GM23338 (cell line): ENCODE measurements at regions not wholly inside any gene's neighbourhood (a gene's known extent, or its start where the extent isn't known, plus 50 kb on each side); places are given as distances from the start of the nearest gene placed in this dataset.

Experiments
- ATAC-seq: fragments of 200-7000 bp; cut with Tn5 transposase; 3 replicates; pipeline ENCODE4 v1.9.1; 2020
- DNase-seq: peaks from one replicate; pipeline ENCODE4 v3.0.0-alpha.2; 2015; ENCODE audit warnings: low spot score
- H2AFZ ChIP-seq: fragments of 200-600 bp; sonication (generic); 2 replicates; pipeline ENCODE4 v1.8.0; 2016; ENCODE audit warnings: antibody characterized with exemption, mild to moderate bottlenecking, moderate library complexity
- H3F3A ChIP-seq: fragments of 200-600 bp; sonication (generic); replicated peaks from 2 replicates; pipeline ENCODE4 v1.8.0; 2017; ENCODE audit warnings: antibody characterized with exemption, mixed run types, low read depth
- H3K27ac ChIP-seq: fragments of 200-600 bp; sonication (generic); 2 replicates; pipeline ENCODE4 v1.6.1; 2016; ENCODE audit warnings: low read depth
- H3K27me3 ChIP-seq: fragments of 200-600 bp; sonication (generic); 2 replicates; pipeline ENCODE4 v1.8.0; 2016; ENCODE audit warnings: mild to moderate bottlenecking, mixed run types, moderate library complexity; ENCODE audit not compliant: insufficient read depth
- H3K36me3 ChIP-seq: fragments of 200-600 bp; sonication (generic); 2 replicates; pipeline ENCODE4 v1.8.0; 2016; ENCODE audit warnings: mild to moderate bottlenecking; ENCODE audit not compliant: insufficient read depth
- H3K4me1 ChIP-seq: fragments of 200-600 bp; sonication (generic); 2 replicates; pipeline ENCODE4 v1.8.0; 2016; ENCODE audit warnings: mild to moderate bottlenecking, moderate library complexity; ENCODE audit not compliant: insufficient read depth
- H3K4me2 ChIP-seq: fragments of 200-600 bp; sonication (generic); 2 replicates; pipeline ENCODE4 v1.7.1; 2017; ENCODE audit warnings: mixed run types
- H3K4me3 ChIP-seq: fragments of 200-600 bp; sonication (generic); 2 replicates; pipeline ENCODE4 v1.6.1; 2016; ENCODE audit warnings: mixed run types
- H3K79me2 ChIP-seq: fragments of 200-600 bp; sonication (generic); replicated peaks from 2 replicates; pipeline ENCODE4 v1.8.0; 2017; ENCODE audit warnings: mild to moderate bottlenecking; ENCODE audit not compliant: insufficient read depth
- H3K9me2 ChIP-seq: fragments of 200-600 bp; sonication (generic); 2 replicates; pipeline ENCODE4 v1.8.0; 2017; ENCODE audit not compliant: insufficient read depth
- H4K20me1 ChIP-seq: fragments of 200-600 bp; sonication (generic); replicated peaks from 2 replicates; pipeline ENCODE4 v1.8.0; 2017; ENCODE audit warnings: mild to moderate bottlenecking; ENCODE audit not compliant: insufficient read depth
- H3K27ac Mint-ChIP-seq: 2 replicates; pipeline ENCODE4 v1.8.0; 2020; ENCODE audit warnings: inconsistent platforms, mild to moderate bottlenecking, moderate library complexity, mixed read lengths
- H3K27me3 Mint-ChIP-seq: 3 replicates; pipeline ENCODE4 v1.8.0; 2022; ENCODE audit warnings: low read depth, mild to moderate bottlenecking, moderate library complexity, mixed read lengths, inconsistent platforms; ENCODE audit not compliant: insufficient read depth, poor library complexity
- H3K36me3 Mint-ChIP-seq: 3 replicates; pipeline ENCODE4 v1.8.0; 2021; ENCODE audit warnings: low read depth, mild to moderate bottlenecking, inconsistent platforms, moderate library complexity, mixed read lengths
- H3K4me1 Mint-ChIP-seq: 3 replicates; pipeline ENCODE4 v1.8.0; 2020; ENCODE audit warnings: mild to moderate bottlenecking, inconsistent platforms, mixed read lengths
- H3K4me3 Mint-ChIP-seq: 3 replicates; pipeline ENCODE4 v1.8.0; 2021; ENCODE audit warnings: moderate library complexity, mild to moderate bottlenecking, inconsistent platforms, mixed read lengths
- H3K9me3 Mint-ChIP-seq: 3 replicates; pipeline ENCODE4 v1.8.0; 2020; ENCODE audit warnings: moderate library complexity, mild to moderate bottlenecking, inconsistent platforms, mixed read lengths
- JUNB ChIP-seq: IDR thresholded peaks from one replicate; pipeline ENCODE4 v1.6.1; 2016; ENCODE audit warnings: antibody characterized with exemption; ENCODE audit not compliant: unreplicated experiment
- NANOG ChIP-seq: IDR thresholded peaks from 2 replicates; pipeline ENCODE4 v1.6.1; 2016; ENCODE audit warnings: antibody characterized with exemption, borderline replicate concordance
- POLR2AphosphoS5 ChIP-seq: IDR thresholded peaks from 2 replicates; pipeline ENCODE4 v1.6.1; 2016; ENCODE audit warnings: antibody characterized with exemption, low read depth
- ZNF114 ChIP-seq: fragments of 250-450 bp; sonication (Bioruptor Pico); IDR thresholded peaks from 2 replicates; pipeline ENCODE4 v1.5.0; 2020; ENCODE audit warnings: mild to moderate bottlenecking, moderate library complexity
- ZNF331 ChIP-seq: fragments of 250-450 bp; sonication (Bioruptor Pico); IDR thresholded peaks from 2 replicates; pipeline ENCODE4 v1.5.0; 2020; ENCODE audit warnings: low read depth, mild to moderate bottlenecking, moderate library complexity
- TF ChIP-seq, protein P1 (sequence below): IDR thresholded peaks from 2 replicates; pipeline ENCODE4 v1.6.1; 2016; ENCODE audit warnings: antibody characterized with exemption
- TF ChIP-seq, protein P2 (sequence below): fragments of 250-450 bp; sonication (Bioruptor Pico); IDR thresholded peaks from 2 replicates; pipeline ENCODE4 v1.5.0; 2020; ENCODE audit warnings: mild to moderate bottlenecking, moderate library complexity
- TF ChIP-seq, protein P3 (sequence below): IDR thresholded peaks from one replicate; pipeline ENCODE4 v1.6.1; 2018; ENCODE audit warnings: antibody characterized with exemption; ENCODE audit not compliant: unreplicated experiment
- TF ChIP-seq, protein P4 (sequence below), 2 experiments: fragments of 200-600 bp in 1 of 2; sonication (generic) in 1 of 2; conservative IDR thresholded peaks; 2 replicates each; pipeline versions ENCODE4 v1.5.1 to v1.6.1; 2016 to 2017; ENCODE audit warnings: antibody characterized with exemption in 2 of 2, low read depth in 2 of 2, mild to moderate bottlenecking in 2 of 2, moderate library complexity in 1 of 2

DNA sequence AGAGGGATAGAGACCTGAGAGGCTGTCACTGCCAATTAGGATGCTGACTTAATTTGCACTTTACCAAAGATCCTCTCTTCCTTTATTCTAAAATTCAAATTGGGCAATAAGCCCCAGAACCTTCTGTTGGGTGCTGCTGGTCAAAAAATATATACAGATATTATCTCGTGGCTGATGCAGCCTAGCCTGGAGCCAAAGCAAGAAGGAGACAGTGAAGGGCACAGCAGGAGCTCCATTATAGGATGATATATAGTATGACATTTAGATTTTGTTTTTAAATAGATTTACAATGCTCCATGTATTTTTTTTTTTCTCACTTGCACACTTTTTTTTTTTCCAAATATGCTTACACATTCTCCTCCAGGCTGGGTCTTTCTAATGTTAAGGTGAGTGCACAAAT, 579.3 kb downstream of the PIK3C3 start:
- no peak overlapping the region for H3K4me2 ChIP-seq
- H3K36me3 ChIP-seq, result no peaks in the 10 kb centered on the region
- H3K4me3 Mint-ChIP-seq, result no peak overlapping the region
- 0 out of 2 replicates have a peak, but pooled peaks cover 5% of the 10 kb centered on the region for H3K9me2 ChIP-seq
- no peaks in the 10 kb centered on the region for H3K27me3 Mint-ChIP-seq
- TF ChIP-seq ZNF331 (CRISPR knock-in tag) (no peak), ZNF114 (CRISPR knock-in tag) (no peak), NANOG (no peak)
- DNase-seq, result no peak
- H3K36me3 Mint-ChIP-seq, result no peaks in the 10 kb centered on the region
- H3F3A ChIP-seq, result no peaks in the 10 kb centered on the region
- ATAC-seq, result no peak
- H3K4me1 ChIP-seq, result no peaks in the 10 kb centered on the region
- peaks cover 3% of the 10 kb centered on the region; the same call in 2 of the 3 replicates for H3K4me1 Mint-ChIP-seq
- no peaks in the 10 kb centered on the region for H4K20me1 ChIP-seq
- H3K27ac ChIP-seq, result no peak overlapping the region
- no peaks in the 10 kb centered on the region for H3K27me3 ChIP-seq
- H2AFZ ChIP-seq, result no peak overlapping the region
- H3K4me3 ChIP-seq, result no peak overlapping the region
- no peaks in the 10 kb centered on the region for H3K79me2 ChIP-seq
- H3K27ac Mint-ChIP-seq, result no peak overlapping the region
- H3K9me3 Mint-ChIP-seq, result no peaks in the 10 kb centered on the region

DNA sequence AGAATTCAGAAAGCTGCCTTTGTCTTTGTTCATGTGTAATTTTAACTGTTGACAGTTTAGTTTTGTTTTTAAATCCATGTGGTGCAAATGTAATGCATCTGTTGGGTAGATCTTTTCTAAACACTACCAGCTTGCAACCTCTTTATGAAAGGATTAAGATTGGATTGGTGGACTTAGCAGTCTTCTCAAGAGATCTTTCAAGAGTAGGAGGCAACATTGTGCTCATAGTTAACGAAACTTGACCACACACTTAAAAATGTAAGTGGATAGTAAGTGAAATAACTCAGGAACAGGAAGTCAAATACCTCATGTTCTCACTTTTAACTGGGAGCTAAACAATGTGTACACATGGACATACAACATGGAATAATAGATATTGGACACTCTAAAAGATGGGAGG, 579.0 kb downstream of the RIT2 start:
- Mint-ChIP-seq H3K27ac (no peak overlapping the region), H3K27me3 (no peaks in the 10 kb centered on the region), H3K36me3 (no peaks in the 10 kb centered on the region), H3K4me1 (peaks cover 3% of the 10 kb centered on the region; the same call in 2 of the 3 replicates), H3K4me3 (no peak overlapping the region), H3K9me3 (no peaks in the 10 kb centered on the region)
- ATAC-seq, result no peak
- H3K27ac ChIP-seq, result no peak overlapping the region
- no peak overlapping the region for H3K4me2 ChIP-seq
- DNase-seq, result no peak
- H3K4me3 ChIP-seq, result no peak overlapping the region
- H4K20me1 ChIP-seq, result no peaks in the 10 kb centered on the region
- no peaks in the 10 kb centered on the region for H3K79me2 ChIP-seq
- no peak overlapping the region for H2AFZ ChIP-seq
- H3F3A ChIP-seq, result no peaks in the 10 kb centered on the region
- H3K36me3 ChIP-seq, result no peaks in the 10 kb centered on the region
- no peaks in the 10 kb centered on the region for H3K4me1 ChIP-seq
- no peaks in the 10 kb centered on the region for H3K27me3 ChIP-seq
- peaks cover under 1% of the 10 kb centered on the region; the same call in 1 of the 2 replicates for H3K9me2 ChIP-seq
- TF ChIP-seq POLR2AphosphoS5, result no peak
- TF ChIP-seq, protein P1, sequence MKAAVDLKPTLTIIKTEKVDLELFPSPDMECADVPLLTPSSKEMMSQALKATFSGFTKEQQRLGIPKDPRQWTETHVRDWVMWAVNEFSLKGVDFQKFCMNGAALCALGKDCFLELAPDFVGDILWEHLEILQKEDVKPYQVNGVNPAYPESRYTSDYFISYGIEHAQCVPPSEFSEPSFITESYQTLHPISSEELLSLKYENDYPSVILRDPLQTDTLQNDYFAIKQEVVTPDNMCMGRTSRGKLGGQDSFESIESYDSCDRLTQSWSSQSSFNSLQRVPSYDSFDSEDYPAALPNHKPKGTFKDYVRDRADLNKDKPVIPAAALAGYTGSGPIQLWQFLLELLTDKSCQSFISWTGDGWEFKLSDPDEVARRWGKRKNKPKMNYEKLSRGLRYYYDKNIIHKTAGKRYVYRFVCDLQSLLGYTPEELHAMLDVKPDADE, result no peak
- no peak for TF ChIP-seq NANOG
- TF ChIP-seq JUNB, result no peak
- no peak for TF ChIP-seq ZNF331 (CRISPR knock-in tag)
- TF ChIP-seq, protein P2, sequence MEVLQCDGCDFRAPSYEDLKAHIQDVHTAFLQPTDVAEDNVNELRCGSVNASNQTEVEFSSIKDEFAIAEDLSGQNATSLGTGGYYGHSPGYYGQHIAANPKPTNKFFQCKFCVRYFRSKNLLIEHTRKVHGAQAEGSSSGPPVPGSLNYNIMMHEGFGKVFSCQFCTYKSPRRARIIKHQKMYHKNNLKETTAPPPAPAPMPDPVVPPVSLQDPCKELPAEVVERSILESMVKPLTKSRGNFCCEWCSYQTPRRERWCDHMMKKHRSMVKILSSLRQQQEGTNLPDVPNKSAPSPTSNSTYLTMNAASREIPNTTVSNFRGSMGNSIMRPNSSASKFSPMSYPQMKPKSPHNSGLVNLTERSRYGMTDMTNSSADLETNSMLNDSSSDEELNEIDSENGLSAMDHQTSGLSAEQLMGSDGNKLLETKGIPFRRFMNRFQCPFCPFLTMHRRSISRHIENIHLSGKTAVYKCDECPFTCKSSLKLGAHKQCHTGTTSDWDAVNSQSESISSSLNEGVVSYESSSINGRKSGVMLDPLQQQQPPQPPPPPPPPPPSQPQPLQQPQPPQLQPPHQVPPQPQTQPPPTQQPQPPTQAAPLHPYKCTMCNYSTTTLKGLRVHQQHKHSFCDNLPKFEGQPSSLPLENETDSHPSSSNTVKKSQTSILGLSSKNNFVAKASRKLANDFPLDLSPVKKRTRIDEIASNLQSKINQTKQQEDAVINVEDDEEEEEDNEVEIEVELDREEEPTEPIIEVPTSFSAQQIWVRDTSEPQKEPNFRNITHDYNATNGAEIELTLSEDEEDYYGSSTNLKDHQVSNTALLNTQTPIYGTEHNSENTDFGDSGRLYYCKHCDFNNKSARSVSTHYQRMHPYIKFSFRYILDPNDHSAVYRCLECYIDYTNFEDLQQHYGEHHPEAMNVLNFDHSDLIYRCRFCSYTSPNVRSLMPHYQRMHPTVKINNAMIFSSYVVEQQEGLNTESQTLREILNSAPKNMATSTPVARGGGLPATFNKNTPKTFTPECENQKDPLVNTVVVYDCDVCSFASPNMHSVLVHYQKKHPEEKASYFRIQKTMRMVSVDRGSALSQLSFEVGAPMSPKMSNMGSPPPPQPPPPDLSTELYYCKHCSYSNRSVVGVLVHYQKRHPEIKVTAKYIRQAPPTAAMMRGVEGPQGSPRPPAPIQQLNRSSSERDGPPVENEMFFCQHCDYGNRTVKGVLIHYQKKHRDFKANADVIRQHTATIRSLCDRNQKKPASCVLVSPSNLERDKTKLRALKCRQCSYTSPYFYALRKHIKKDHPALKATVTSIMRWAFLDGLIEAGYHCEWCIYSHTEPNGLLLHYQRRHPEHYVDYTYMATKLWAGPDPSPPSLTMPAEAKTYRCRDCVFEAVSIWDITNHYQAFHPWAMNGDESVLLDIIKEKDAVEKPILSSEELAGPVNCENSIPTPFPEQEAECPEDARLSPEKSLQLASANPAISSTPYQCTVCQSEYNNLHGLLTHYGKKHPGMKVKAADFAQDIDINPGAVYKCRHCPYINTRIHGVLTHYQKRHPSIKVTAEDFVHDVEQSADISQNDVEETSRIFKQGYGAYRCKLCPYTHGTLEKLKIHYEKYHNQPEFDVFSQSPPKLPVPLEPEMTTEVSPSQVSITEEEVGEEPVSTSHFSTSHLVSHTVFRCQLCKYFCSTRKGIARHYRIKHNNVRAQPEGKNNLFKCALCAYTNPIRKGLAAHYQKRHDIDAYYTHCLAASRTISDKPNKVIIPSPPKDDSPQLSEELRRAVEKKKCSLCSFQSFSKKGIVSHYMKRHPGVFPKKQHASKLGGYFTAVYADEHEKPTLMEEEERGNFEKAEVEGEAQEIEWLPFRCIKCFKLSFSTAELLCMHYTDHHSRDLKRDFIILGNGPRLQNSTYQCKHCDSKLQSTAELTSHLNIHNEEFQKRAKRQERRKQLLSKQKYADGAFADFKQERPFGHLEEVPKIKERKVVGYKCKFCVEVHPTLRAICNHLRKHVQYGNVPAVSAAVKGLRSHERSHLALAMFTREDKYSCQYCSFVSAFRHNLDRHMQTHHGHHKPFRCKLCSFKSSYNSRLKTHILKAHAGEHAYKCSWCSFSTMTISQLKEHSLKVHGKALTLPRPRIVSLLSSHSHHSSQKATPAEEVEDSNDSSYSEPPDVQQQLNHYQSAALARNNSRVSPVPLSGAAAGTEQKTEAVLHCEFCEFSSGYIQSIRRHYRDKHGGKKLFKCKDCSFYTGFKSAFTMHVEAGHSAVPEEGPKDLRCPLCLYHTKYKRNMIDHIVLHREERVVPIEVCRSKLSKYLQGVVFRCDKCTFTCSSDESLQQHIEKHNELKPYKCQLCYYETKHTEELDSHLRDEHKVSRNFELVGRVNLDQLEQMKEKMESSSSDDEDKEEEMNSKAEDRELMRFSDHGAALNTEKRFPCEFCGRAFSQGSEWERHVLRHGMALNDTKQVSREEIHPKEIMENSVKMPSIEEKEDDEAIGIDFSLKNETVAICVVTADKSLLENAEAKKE (CRISPR knock-in tag), result no peak
- TF ChIP-seq, protein P3, sequence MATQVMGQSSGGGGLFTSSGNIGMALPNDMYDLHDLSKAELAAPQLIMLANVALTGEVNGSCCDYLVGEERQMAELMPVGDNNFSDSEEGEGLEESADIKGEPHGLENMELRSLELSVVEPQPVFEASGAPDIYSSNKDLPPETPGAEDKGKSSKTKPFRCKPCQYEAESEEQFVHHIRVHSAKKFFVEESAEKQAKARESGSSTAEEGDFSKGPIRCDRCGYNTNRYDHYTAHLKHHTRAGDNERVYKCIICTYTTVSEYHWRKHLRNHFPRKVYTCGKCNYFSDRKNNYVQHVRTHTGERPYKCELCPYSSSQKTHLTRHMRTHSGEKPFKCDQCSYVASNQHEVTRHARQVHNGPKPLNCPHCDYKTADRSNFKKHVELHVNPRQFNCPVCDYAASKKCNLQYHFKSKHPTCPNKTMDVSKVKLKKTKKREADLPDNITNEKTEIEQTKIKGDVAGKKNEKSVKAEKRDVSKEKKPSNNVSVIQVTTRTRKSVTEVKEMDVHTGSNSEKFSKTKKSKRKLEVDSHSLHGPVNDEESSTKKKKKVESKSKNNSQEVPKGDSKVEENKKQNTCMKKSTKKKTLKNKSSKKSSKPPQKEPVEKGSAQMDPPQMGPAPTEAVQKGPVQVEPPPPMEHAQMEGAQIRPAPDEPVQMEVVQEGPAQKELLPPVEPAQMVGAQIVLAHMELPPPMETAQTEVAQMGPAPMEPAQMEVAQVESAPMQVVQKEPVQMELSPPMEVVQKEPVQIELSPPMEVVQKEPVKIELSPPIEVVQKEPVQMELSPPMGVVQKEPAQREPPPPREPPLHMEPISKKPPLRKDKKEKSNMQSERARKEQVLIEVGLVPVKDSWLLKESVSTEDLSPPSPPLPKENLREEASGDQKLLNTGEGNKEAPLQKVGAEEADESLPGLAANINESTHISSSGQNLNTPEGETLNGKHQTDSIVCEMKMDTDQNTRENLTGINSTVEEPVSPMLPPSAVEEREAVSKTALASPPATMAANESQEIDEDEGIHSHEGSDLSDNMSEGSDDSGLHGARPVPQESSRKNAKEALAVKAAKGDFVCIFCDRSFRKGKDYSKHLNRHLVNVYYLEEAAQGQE, result no peak
- no peak for TF ChIP-seq ZNF114 (CRISPR knock-in tag)
- TF ChIP-seq, protein P4, sequence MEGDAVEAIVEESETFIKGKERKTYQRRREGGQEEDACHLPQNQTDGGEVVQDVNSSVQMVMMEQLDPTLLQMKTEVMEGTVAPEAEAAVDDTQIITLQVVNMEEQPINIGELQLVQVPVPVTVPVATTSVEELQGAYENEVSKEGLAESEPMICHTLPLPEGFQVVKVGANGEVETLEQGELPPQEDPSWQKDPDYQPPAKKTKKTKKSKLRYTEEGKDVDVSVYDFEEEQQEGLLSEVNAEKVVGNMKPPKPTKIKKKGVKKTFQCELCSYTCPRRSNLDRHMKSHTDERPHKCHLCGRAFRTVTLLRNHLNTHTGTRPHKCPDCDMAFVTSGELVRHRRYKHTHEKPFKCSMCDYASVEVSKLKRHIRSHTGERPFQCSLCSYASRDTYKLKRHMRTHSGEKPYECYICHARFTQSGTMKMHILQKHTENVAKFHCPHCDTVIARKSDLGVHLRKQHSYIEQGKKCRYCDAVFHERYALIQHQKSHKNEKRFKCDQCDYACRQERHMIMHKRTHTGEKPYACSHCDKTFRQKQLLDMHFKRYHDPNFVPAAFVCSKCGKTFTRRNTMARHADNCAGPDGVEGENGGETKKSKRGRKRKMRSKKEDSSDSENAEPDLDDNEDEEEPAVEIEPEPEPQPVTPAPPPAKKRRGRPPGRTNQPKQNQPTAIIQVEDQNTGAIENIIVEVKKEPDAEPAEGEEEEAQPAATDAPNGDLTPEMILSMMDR (conservative IDR thresholded peaks at IDR 0.05; ENCODE audit: low read depth in 2 of 2), result no peak
